ENCODE measurements at regions not wholly inside any gene's neighbourhood (a gene's known extent, or its start where the extent isn't known, plus 50 kb on each side); places are given as distances from the start of the nearest gene placed in this dataset.
"Not testable (repeated sequence)": the region's sequence is repeated elsewhere in the genome, so short reads cannot be mapped to it uniquely, and the experiment has no call there.

GRCh38 chrX:42442745-42443144 lies 335.2 kb downstream of the PPP1R2C start:
- DNase-seq (ENCODE audit: low read depth) = no peak

- no peak for DNase-seq (ENCODE audit: low read depth)
These were observed 340.8 kb downstream of the PPP1R2C start for GRCh38 chrX:42437211-42437610.

GRCh38 chrX:42434458-42435166 lies 343.4 kb downstream of the PPP1R2C start:
- no peak for DNase-seq (ENCODE audit: low read depth)

DNA sequence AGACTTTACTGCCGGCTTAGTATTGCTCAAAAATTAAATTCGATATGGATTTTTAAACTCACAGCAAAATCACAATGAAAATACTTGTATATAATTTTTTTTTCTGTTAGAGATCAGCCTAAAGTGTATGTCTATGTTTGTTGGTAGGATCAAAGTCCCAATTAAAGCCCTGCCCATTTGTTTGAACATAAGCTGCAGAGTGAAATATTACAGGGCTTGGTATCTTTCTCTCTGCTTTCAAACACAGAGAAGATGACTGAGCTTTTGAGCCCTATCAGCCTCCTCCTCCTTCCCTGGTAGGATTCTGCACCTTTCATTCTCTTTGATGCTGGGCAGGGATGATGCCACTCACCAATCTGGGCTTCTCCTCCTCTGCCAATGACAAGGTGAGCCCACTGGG lies 345.4 kb downstream of the PPP1R2C start:
- no peak for DNase-seq (ENCODE audit: low read depth)

GRCh38 chrX:42422961-42423360 lies 355.0 kb downstream of the PPP1R2C start:
- DNase-seq (ENCODE audit: low read depth) = no peak

GRCh38 chrX:42420426-42420825 lies 357.5 kb downstream of the PPP1R2C start:
- no peak for DNase-seq (ENCODE audit: low read depth)

DNA sequence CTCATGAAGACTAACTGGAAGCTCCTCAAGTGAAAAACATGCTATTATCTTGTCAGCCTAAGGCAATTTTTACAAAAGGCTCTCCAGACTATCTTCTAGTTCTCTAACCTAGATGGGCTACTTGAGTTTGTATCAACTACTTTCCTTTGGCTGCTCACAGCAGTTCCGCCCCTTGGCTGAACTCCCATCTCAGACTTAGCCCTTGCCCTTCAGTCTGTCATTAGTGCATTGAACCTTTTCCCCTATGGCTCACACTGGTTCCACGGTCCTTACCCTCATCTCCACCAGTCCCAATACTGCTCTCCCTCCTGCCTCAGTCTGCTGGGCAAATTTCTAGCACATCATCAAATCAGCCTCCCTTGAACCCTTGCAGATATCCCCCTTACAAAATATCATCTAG lies 362.3 kb downstream of the PPP1R2C start:
- no peak for DNase-seq (ENCODE audit: low read depth)

DNA sequence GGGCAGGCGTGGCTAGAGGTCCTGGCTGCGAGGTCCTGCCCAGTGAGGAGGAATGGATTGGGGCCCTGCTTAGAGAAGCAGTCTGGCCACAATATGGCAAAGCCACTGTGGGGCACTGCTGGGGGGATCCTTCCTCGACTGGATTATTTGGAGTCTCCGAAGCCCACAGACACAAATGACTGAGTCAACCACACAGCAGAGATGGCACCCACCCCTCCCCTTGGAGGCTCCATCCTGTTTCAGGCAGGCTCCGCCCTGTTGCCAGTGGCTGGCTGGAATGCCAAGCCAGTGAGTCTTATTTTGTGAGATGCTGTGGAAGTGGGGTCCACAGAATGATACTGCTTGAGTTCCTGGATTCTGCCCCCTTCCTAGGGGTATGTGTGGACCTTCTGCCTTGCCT lies 363.9 kb downstream of the PPP1R2C start:
- DNase-seq (ENCODE audit: low read depth) = no peak

DNA sequence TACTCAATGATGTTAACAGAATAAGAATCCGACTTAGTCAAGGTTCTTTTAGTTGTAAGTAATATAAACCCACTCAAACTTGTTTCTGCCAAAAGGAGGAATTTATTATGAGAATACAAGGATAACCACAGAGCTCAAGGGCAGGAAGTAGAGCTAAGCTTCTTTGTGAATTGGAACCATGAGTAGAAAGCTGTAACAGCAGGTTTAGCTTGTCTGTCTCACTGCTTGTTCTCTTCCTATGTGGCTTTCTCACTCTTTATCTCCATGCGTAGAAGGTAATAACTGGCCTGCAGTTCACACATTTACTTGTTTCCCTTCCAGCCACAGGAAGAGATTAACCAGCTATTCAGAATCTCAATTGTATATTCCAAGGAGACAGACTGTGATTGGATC lies 378.3 kb downstream of the PPP1R2C start:
- DNase-seq (ENCODE audit: low read depth) = no peak

DNA sequence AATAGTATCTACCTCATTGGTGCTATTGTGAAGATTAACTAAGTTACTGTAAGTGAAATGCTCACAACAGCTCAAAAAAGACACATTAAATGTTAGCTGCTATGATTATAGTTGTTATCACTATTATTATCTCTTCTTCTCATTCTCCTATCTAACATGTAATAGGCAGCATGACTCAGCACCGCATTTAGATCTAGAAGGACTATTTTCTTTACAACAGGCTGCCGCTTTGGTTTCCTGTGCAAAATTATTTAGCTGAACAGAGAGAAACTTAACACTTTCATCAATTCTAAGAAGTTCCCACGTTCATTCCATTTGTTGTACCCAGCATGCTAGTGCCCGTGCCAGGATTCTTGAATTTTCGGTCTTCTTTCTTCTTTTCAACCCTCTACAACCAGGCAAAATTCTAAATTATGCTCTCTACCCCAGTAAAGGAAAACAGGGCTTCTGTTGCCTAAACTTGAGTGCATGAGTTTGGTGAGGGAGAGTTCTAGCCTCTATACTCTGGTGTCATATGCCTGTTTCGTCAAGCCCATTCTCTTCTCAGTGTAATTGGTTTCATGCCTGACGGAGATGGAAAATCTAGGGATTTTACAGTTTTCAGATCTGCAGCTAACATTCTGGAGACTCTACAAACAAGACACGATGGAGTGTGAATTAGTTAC lies 378.9 kb downstream of the PPP1R2C start:
- DNase-seq (ENCODE audit: low read depth) = no peak

DNA sequence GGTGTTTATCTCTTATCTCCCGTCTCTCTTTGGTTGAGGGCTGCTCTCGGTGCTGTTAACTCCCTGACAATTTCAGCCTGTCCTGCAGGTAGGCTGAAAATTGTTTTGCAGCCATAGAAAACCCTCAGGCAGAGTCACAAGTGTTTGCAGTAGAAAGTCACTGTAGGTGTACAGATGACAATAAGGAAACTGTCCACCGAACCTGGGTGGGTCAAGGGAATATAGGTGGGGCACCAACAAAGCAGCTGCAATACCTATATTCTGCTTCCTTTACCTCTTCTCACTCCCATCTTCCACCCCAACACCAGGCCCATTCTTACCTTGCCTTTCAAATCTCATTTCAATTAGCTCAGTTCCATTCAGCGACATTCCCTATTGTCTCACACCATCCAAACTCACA lies 381.8 kb downstream of the PPP1R2C start:
- no peak for DNase-seq (ENCODE audit: low read depth)

DNA sequence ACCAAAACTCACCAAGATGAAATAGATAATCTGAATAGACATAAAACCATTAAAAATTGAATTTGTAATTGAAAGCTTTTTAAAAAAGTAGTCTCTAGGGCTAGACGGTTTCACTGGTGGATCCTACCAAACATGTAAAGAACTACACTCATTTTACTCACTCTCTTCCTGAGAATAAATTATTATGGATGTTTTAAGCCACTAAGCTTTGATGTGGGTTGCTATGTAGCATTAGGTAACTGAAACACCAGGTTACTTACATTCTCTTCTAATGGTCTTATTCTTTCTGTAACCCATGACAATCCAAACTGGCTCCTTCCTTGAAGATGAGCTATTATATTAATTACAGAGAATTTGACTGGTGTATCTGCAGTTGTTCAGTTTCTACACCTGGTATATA lies 385.1 kb downstream of the PPP1R2C start:
- DNase-seq (ENCODE audit: low read depth) = no peak

GRCh38 chrX:42386681-42387080 lies 391.3 kb downstream of the PPP1R2C start:
- DNase-seq (ENCODE audit: low read depth) = no peak

DNA sequence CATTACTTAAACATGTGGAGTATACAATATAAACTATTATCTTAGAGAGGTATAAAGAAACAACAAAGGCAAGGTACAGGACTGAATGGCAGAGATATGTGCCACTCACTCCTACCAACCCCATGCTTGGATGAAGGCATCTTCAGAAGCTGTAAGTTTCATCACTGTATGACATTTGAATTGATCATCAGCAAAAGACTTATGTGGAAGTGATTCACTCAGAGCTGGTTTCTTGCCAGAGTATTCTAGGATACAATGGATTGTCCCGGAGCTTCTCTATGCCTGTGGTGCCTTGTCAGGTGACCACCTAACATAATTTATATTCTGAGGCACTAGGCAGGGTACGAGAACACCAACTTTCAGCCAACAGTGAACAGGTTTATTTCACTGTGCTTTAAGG lies 392.2 kb downstream of the PPP1R2C start:
- no peak for DNase-seq (ENCODE audit: low read depth)

DNA sequence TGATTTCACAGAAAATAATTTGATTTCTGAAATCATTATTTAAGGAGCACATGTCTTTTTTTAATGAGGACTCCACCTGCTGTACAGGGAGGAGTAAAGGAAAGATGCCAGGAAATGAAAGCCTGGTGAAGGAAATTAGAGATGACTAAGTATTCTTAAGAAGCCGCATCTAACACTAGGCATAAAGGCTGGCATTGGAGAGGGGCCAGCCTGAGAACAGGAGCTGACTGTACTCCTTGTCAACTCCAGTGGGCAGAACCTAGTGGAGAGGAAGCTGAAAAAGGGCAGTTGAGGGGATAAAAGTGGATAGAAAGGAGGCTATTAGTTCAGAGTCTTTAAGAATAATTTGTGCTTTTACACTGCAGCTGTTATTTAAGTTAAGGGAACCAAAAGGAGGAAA lies 393.0 kb downstream of the PPP1R2C start:
- DNase-seq (ENCODE audit: low read depth) = no peak

DNA sequence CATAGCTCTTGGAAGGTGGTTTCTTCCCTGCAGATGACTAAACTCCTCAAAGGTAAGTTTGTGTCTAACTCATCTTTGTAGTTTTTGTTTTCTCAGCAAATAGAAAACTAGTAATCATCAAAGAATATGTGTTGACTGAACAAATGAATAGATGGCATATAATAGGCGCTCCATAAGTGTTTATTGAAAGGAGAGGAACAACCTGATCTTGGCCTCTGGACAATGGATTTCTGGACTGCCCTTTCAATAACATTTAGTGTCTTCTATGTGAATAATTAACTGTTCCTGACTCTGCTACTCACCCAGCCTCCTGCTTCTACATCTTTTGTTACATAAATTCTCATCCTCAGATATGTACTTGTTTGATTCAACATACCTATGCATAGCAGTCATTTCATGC lies 399.1 kb downstream of the PPP1R2C start:
- no peak for DNase-seq (ENCODE audit: low read depth)

DNA sequence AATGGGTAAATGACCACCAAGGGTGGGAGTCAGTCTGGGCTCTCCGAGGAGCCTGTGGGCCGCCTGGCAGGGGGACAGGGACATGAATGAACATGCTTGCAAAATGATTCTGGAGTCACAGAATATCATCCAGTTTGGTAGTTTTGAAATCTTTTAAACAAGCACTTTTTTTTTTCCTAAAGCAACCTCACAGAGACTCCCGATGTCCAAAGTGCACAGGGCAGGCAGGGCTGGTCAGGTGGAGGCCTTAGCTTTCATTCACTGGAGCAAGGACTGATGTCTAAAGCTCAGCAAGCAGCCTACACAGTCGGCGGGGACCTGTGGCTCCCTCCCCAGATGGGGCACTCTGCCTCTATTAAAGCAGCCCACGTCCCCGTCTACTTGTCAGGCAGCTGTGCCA lies 402.9 kb downstream of the PPP1R2C start:
- no peak for DNase-seq (ENCODE audit: low read depth)

DNA sequence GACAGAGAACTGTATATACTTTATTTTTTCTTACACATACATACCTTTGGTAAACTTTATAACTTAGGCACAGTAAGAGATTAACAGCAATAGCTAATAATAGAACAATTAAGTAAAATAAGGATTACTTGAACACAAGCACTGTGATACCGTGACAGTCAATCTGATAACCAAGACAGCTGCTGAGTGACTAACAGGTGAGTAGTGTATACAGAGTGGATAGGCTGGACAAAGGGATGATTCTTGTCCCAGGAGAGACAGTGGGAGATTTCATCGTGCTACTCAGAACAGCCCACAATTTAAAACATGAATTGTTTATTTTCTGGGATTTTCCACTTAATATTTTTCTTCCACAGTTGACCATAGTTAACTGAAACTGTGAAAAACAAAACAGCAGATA lies 411.8 kb downstream of the PPP1R2C start:
- no peak for DNase-seq (ENCODE audit: low read depth)

DNA sequence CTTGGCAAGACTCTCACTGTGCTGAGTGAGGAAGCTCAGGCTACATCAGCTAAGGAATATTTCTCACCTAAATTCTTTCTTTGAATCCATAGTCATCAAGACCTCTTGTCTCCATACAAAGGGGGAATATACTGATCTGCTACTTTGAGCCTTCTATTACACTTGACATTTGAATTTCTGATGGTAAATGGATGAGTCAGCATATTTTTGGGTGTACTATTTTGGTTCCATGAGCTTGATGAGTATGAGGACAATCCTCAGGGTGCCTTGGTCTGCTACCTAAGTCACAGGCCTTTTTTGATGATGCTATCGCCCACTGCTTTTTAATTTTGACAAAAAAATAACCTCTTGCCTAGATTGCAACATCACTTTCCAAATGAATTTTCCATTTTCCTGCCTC lies 415.7 kb downstream of the PPP1R2C start:
- DNase-seq (ENCODE audit: low read depth) = no peak

DNA sequence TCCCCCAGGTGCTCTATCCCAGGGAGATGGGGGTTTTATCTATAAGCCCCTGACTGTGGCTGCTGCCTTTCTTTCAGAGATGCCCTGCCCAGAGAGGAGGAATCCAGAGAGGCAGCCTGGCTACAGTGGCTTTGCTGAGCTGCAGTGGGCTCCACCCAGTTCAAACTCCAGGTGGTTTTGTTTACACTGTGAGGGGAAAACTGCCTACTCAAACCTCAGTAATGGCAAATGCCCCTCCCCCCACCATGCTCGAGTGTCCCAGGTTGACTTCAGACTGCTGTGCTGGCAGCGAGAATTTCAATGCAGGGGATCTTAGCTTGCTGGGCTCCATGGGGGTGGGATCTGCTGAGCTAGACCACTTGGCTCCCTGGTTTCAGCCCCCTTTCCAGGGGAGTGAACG lies 419.6 kb upstream of the CASK start:
- not testable (repeated sequence) for DNase-seq (ENCODE audit: low read depth)
